Activated T-helper 1 cell treated with anti-CD3 and anti-CD28 coated beads, Interleukin-12 subunit alpha, Interleukin-12 subunit beta, Interleukin-2, Interleukin-4 antibody, amounts not matched to agents 30 ng/mL and 10 ng/mL and 1 ng/mL, durations not matched to agents 14 hours and 24 hours and 36 hours (primary cell): ENCODE measurements at regions not wholly inside any gene's neighbourhood (a gene's known extent, or its start where the extent isn't known, plus 50 kb on each side); places are given as distances from the start of the nearest gene placed in this dataset.
"Not testable (repeated sequence)": the region's sequence is repeated elsewhere in the genome, so short reads cannot be mapped to it uniquely, and the experiment has no call there.

ENCODE experiments used
- DNase-seq: peaks from one replicate; pipeline ENCODE4 v3.0.0; 2021; ENCODE audit warnings: low spot score
- H3K27ac Mint-ChIP-seq: one replicate; pipeline ENCODE4 v1.8.0; 2021; ENCODE audit warnings: mild to moderate bottlenecking, mixed read lengths
- H3K27me3 Mint-ChIP-seq: one replicate; pipeline ENCODE4 v1.8.0; 2022; ENCODE audit warnings: mild to moderate bottlenecking, moderate library complexity, mixed read lengths; ENCODE audit not compliant: insufficient read depth
- H3K36me3 Mint-ChIP-seq: one replicate; pipeline ENCODE4 v1.8.0; 2021; ENCODE audit warnings: low read depth, mixed read lengths
- H3K4me1 Mint-ChIP-seq: one replicate; pipeline ENCODE4 v1.8.0; 2021; ENCODE audit warnings: low read depth, mixed read lengths
- H3K4me3 Mint-ChIP-seq: one replicate; pipeline ENCODE4 v1.8.0; 2021; ENCODE audit warnings: mild to moderate bottlenecking, moderate library complexity, mixed read lengths
- H3K9me3 Mint-ChIP-seq: one replicate; pipeline ENCODE4 v1.8.0; 2021; ENCODE audit warnings: mixed read lengths
- intact Hi-C: fragments of 100-400 bp; cut with micrococcal nuclease; formaldehyde crosslinking; loops from one replicate; pipeline ENCODE4 v1.15.1; 2024

DNA sequence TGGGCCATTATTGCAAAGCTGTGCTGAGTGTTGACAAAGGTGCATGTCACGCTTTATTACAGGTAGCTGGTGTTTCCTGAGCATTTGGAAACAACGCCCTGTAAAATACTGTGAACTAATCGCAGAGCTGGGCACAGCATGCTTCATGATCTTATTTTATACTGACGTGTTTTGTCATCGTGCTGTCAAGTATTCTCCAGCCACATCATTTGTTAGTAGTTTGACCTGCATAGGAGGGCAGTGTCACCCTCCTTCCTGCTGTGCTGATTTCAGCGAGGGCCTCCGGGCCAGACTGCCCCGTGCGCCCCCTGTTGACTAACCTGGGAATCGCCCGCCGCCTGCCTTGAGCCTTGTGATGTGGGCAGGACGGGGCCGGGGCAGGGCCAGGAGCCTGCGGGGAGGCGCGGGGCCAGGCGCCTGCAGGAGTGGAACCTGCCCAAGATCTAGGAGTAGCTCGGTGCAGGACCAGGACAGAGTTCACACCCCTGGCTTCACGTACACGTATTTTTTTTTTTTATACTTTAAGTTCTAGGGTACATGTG lies 820.7 kb downstream of the KCNJ18 start:
- Mint-ChIP-seq H3K27ac (no peak overlapping the region), H3K4me1 (no peaks in the 10 kb centered on the region), H3K36me3 (no peaks in the 10 kb centered on the region), H3K9me3 (peaks cover 36% of the 10 kb centered on the region), H3K27me3 (no peaks in the 10 kb centered on the region), H3K4me3 (no peak overlapping the region)
- DNase-seq: no peak
- intact Hi-C loops: no loop called here

DNA sequence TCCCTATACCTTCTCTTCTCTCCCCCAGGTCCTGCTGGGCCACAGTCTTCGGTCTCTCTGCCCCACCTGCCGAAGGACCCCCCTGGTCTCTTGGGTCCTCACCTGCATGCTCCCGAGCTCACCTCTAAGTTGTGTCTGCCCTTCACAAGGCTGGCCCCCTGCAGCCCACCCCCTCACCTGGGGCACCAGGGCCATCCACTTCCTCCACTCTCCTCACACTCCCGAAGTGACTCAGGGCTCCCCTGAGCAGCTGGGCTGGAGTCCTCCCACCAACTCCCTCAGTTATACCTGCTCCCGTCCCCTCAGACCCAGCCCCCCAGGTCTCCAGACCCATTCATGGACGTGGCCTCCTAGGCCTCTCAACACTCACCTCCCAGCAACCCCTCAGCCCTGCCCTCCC lies 822.0 kb downstream of the KCNJ18 start:
- Mint-ChIP-seq H3K4me1 (no peaks in the 10 kb centered on the region), H3K9me3 (peaks cover 36% of the 10 kb centered on the region), H3K4me3 (no peak overlapping the region), H3K27me3 (no peaks in the 10 kb centered on the region), H3K27ac (no peak overlapping the region), H3K36me3 (no peaks in the 10 kb centered on the region)
- intact Hi-C loops: no loop called here
- no peak for DNase-seq

DNA sequence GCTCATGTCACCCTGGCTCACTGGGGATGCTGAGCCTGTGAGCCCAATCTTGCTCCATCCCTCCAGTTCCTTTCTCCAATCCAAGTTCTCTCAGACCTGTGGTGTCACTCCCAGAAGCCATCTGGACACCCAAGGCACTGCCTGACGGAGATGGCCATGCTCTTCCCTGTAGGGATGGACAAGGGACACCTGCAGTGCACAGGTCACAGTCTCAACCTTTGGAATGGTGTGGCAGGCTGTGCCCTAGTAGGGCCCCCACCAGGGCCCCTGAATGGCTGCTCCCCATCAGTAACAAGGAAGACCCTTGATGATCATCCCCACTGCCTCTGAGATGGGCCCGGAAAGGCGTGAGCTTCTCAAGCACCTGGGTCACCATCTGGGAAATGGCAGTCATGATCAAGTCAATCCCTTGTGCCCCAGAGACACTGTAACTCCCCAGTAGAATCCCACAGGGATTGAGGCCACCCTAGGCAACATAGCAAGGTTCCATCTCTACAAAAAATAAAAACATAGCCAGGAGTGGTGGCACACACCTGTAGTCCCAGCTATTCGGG lies 822.5 kb downstream of the KCNJ18 start:
- H3K27me3 Mint-ChIP-seq: no peaks in the 10 kb centered on the region
- no peak overlapping the region for H3K4me3 Mint-ChIP-seq
- intact Hi-C loops: no loop called here
- H3K9me3 Mint-ChIP-seq: peaks cover 36% of the 10 kb centered on the region
- no peak for DNase-seq
- H3K36me3 Mint-ChIP-seq: no peaks in the 10 kb centered on the region
- H3K27ac Mint-ChIP-seq: no peak overlapping the region
- no peaks in the 10 kb centered on the region for H3K4me1 Mint-ChIP-seq

DNA sequence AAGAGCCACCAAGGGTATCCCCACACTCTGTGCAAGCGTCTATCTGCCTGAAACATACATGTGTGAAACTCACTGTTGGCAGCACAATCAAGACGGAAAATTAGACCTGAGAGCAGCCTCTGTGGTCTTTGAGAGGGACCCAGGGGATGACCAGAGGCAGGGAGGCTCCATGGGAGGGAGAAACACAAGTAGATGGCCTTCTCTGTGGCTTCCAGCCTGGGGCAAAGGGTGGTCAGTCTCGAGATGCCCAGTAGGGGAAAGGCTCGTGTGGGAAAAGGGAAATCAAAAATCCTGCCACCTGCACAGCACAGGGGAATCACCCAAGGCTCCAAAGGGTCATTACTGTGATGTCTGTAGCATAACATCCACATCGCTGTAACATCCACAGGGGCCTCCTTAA lies 823.3 kb downstream of the KCNJ18 start:
- Mint-ChIP-seq H3K27me3 (no peaks in the 10 kb centered on the region), H3K27ac (no peak overlapping the region), H3K9me3 (peaks cover 36% of the 10 kb centered on the region), H3K4me3 (no peak overlapping the region), H3K36me3 (no peaks in the 10 kb centered on the region), H3K4me1 (no peaks in the 10 kb centered on the region)
- no peak for DNase-seq
- intact Hi-C loops: no loop called here

DNA sequence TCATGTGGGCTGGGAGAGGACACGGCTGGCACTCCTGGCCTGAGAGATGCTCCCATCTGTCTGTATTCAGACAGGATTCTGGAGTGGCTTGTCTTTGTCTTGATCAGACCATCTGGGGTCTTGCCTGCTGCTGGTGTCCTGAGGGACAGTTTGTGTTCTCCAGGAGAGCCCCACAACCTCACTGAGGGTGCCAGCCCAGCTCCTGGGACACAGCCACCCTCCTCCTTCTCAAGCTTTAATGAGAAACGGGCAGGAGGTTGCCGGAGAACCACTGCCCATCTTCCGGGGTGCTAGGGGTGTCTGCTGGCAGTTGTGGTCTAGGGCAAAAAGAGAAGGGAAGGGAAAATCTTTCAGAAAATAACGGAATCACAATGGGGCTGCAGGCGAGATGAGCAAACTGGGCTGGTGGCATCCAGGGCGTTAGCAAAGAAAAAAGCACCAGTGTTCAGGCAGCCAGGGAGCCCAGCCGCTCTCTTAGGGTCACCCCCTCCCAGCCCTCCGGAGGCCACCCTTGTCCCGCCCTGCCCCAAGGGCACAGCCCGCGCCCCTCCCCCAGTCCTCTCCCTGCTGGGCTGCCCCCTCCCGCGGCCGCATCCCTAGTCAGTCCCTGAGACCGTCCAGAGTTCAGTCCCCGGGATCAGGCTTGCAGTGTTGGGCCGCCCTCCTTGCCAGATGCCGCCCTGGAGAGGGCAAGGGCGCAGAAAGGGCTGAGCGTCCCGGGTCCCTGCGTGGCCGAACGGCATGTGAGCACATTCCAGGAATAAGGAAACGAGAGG lies 824.7 kb downstream of the KCNJ18 start:
- DNase-seq: no peak
- Mint-ChIP-seq H3K27ac (no peak overlapping the region), H3K4me3 (no peak overlapping the region), H3K27me3 (no peaks in the 10 kb centered on the region), H3K4me1 (no peaks in the 10 kb centered on the region), H3K9me3 (peaks cover 24% of the 10 kb centered on the region), H3K36me3 (no peaks in the 10 kb centered on the region)
- intact Hi-C loops: no loop called here

DNA sequence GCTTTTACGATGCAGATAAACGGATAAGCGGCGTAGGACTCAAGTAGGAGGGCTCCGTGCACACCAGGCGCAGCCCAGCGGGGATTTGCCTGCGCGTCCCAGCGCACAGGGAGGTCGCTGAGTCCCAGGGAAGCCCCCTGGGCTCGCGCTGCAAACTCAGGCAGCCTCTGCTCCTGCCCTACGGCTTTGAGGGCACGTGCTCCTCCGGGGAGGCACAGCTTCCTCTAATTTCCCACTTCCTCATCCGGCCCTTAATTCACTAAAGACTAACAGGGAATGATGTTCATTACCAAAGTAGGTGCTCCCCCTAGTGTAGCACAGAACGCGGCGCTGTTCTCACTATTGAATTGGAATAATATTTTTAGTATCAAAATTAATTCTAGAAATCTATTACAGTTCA lies 825.4 kb downstream of the KCNJ18 start:
- H3K27me3 Mint-ChIP-seq: no peaks in the 10 kb centered on the region
- H3K4me1 Mint-ChIP-seq: no peaks in the 10 kb centered on the region
- no peak overlapping the region for H3K27ac Mint-ChIP-seq
- no peak for DNase-seq
- peaks cover 24% of the 10 kb centered on the region for H3K9me3 Mint-ChIP-seq
- H3K36me3 Mint-ChIP-seq: no peaks in the 10 kb centered on the region
- intact Hi-C loops: no loop called here
- H3K4me3 Mint-ChIP-seq: no peak overlapping the region

DNA sequence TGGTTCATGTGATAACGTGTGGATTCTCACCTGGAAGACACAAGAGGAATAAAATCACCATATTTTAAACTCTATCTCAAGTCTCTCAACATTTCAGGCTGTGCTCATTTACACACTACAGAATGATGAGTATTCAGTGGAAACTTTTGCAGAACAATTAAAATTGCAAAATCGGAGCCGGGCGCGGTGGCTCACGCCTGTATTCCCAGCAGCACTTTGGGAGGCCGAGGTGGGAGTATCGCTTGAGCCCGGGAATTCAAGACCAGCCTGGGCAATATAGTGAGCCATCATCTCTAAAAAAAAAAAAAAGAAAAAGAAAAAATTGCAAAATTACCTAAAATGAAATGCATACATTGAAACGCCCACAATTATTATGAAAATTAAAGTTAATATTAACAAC lies 825.9 kb downstream of the KCNJ18 start:
- peaks cover 22% of the 10 kb centered on the region for H3K9me3 Mint-ChIP-seq
- no peak for DNase-seq
- H3K27ac Mint-ChIP-seq: no peak overlapping the region
- H3K4me3 Mint-ChIP-seq: no peak overlapping the region
- intact Hi-C loops: no loop called here
- H3K36me3 Mint-ChIP-seq: no peaks in the 10 kb centered on the region
- H3K4me1 Mint-ChIP-seq: no peaks in the 10 kb centered on the region
- H3K27me3 Mint-ChIP-seq: no peaks in the 10 kb centered on the region

DNA sequence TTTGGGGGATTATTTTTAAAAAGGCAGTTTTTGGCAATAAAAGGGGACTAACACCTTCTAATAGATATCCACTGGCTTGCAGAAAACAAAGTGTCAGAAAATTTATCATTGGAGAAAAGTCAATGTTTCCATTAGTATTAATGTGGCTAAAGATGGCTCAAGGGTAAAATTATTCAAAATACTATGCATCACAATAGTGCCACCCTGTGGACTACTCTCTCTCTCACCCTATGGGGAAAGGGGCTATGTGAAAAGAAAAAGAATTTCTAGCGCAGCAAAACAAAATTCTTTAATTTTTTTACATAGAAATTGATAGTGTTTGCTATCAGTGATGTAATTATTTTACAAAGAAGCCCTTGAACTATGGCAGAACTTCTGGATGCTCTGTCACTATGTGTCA lies 856.5 kb downstream of the KCNJ18 start:
- H3K9me3 Mint-ChIP-seq, H3K27ac Mint-ChIP-seq, intact Hi-C loops, H3K27me3 Mint-ChIP-seq, H3K4me3 Mint-ChIP-seq, H3K36me3 Mint-ChIP-seq, DNase-seq, H3K4me1 Mint-ChIP-seq: not testable (repeated sequence)

DNA sequence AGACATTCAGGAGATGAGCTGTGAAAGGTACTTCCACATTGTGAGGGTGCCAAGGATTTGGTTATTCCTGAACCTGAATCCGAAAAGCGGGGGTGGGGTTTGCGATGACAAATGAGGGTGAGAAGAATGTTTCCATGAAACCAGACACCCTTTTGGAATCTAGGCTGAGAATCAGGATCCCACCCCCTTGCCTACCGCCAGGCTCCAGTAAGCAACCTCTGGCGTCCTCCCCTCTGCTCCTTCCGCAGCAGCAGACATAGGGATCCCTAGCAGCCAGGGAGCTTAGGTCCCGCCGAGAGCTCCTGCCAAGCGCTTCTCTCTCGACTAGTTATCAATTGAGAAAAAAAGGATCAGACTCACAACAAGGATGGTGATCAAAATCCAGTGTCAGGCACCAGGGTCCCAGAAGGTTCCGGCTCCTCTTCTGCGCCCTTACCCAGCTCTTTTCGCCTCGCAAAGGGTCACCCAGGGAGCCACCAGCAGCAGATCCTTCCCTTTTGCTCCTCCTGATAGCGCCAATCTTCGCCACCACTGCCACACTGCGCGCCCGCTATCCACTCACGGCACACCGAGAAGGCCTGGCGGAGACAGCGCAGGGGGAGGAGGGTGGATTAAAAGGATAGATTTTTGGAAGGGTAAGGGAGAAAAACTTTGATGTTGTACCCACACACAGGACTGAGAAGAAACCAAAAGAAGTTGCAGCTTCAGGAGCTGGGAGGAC lies 859.5 kb downstream of the KCNJ18 start:
- H3K36me3 Mint-ChIP-seq, H3K4me1 Mint-ChIP-seq, H3K27ac Mint-ChIP-seq, H3K4me3 Mint-ChIP-seq, H3K27me3 Mint-ChIP-seq, intact Hi-C loops, DNase-seq: not testable (repeated sequence)
- peaks cover 19% of the 10 kb centered on the region for H3K9me3 Mint-ChIP-seq

DNA sequence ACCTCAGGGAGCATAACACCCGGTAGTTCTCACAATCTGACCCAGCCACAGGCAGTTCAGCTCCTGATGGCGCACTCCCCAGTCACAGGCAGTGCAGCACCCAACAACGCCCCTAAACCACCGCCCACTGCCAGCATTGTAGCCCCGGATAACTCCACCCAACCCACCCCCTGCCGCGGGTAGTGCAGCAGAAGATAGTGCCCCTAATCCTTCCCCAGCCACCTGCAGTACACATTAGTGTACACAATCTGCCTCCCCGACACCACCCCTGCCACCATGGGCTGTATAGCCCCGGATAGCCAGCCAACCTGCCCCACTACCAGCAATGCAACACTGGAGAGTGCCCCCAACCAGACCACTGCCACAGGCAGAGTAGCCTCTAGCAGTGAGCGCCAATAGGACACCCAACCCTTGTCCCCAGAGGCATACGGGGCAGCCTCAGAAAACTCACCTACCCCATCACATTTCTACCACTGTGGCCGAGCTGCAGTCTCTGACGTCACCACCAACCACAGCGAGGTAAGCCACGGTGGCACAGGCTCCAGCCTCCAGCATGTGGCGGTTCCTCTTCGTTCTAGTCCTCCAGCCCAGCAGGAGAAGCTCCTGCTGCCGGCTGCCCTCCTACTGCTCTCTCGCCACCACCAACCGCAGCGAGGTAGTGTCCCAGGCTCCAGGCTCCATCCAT lies 877.3 kb downstream of the KCNJ18 start:
- H3K27me3 Mint-ChIP-seq: no peaks in the 10 kb centered on the region
- no peak overlapping the region for H3K4me3 Mint-ChIP-seq
- H3K36me3 Mint-ChIP-seq: no peaks in the 10 kb centered on the region
- no peaks in the 10 kb centered on the region for H3K4me1 Mint-ChIP-seq
- H3K9me3 Mint-ChIP-seq: peaks cover 56% of the 10 kb centered on the region
- intact Hi-C loops: no loop called here
- H3K27ac Mint-ChIP-seq: no peak overlapping the region
- DNase-seq: no peak

DNA sequence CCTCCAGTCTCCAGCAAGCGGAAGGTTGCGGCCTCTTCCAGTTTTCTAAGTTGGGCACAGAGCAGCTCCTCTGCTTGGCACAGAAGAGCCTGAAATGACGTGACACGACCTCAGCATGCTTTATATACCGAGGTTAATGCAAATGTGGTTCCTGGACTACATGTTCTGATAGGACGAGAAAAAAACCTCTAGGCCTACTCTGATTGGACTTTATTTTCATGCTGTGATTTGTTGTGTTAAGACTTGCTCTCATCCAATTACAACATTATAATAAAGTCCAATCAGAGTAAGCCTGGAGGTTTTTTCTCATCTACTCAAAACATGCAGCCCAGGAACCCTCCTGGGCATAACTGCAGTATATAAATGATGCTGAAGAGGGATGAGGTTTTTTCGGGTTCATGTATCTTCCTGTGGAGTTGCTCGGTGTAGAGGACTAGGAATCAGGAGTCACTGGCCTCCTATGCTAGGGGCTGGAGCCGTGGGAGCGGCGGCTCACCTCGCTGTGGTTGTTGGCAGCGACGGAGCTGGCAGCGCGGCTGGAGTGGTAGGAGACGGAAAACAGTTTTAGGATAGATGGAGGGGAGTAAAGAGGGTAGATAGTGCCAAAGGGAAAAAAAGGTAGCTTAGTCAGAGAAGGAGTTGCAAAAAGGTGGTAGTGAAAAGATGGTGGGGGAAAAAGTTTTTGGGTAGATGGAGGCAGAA lies 878.0 kb downstream of the KCNJ18 start:
- Mint-ChIP-seq H3K27ac (no peak overlapping the region), H3K36me3 (no peaks in the 10 kb centered on the region), H3K9me3 (peaks cover 56% of the 10 kb centered on the region), H3K4me3 (no peak overlapping the region), H3K27me3 (no peaks in the 10 kb centered on the region), H3K4me1 (no peaks in the 10 kb centered on the region)
- no peak for DNase-seq
- intact Hi-C loops: no loop called here

DNA sequence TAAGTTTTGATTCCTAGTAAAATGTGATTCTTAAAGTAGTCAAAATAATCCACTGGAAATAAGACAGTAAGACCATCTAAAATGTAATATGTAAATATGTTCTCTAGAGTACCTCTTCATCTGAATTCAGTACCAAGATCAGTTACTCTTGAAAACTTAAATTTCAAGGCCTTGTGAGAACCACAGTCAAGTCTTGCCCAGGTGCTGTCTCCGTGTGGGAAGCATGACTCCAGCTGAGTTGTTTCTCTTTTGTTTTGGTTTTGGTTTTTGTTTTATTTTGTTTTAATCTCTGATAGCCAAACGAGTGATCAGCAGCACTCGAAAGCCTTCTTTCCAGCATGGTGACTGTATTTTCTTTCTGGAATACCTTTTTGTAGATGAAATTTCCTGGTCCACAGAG lies 907.0 kb downstream of the KCNJ18 start:
- Mint-ChIP-seq H3K27me3 (no peaks in the 10 kb centered on the region), H3K4me1 (no peaks in the 10 kb centered on the region), H3K9me3 (peaks cover 10% of the 10 kb centered on the region), H3K27ac (no peak overlapping the region), H3K36me3 (no peaks in the 10 kb centered on the region), H3K4me3 (no peak overlapping the region)
- intact Hi-C loops: no loop called here
- no peak for DNase-seq
